DND-41 (cell line): ENCODE measurements at regions not wholly inside any gene's neighbourhood (a gene's known extent, or its start where the extent isn't known, plus 50 kb on each side); places are given as distances from the start of the nearest gene placed in this dataset.

Experiments used
- EZH2 ChIP-seq: IDR thresholded peaks from 3 replicates; pipeline ENCODE4 v1.6.1; 2012; ENCODE audit warnings: borderline replicate concordance, low read depth, mild to moderate bottlenecking, moderate library complexity, low read length, inconsistent platforms; ENCODE audit not compliant: severe bottlenecking
- TF ChIP-seq, protein P1 (sequence below): IDR thresholded peaks from 2 replicates; pipeline ENCODE4 v1.5.1; 2012; ENCODE audit warnings: borderline replicate concordance, low read length, moderate library complexity, mild to moderate bottlenecking; ENCODE audit not compliant: poor library complexity, severe bottlenecking; ENCODE audit errors: extremely low read depth

DNA sequence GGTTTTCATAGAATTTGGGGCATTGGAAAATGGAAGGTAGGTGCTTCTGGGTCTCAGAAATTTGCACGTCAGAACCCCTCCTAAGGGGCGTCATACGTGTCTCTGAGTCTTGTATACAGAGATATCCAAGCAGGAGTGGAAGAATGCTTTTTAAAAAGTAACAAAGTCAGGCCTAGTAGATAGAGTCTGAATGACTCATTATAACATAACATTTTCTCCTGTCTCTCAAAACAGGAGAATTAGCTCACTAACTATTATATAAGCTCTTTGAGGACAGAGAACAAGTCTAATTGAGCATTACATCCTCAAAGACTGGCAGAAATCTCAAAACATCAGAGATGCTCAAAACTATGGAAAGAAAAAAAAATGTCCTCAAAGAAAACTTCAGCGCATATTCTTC, 86.1 kb upstream of the CCL2 start:
- TF ChIP-seq, protein P1, sequence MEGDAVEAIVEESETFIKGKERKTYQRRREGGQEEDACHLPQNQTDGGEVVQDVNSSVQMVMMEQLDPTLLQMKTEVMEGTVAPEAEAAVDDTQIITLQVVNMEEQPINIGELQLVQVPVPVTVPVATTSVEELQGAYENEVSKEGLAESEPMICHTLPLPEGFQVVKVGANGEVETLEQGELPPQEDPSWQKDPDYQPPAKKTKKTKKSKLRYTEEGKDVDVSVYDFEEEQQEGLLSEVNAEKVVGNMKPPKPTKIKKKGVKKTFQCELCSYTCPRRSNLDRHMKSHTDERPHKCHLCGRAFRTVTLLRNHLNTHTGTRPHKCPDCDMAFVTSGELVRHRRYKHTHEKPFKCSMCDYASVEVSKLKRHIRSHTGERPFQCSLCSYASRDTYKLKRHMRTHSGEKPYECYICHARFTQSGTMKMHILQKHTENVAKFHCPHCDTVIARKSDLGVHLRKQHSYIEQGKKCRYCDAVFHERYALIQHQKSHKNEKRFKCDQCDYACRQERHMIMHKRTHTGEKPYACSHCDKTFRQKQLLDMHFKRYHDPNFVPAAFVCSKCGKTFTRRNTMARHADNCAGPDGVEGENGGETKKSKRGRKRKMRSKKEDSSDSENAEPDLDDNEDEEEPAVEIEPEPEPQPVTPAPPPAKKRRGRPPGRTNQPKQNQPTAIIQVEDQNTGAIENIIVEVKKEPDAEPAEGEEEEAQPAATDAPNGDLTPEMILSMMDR = no peak
- TF ChIP-seq EZH2 = no peak
